ENCODE measurements at regions not wholly inside any gene's neighbourhood (a gene's known extent, or its start where the extent isn't known, plus 50 kb on each side); places are given as distances from the start of the nearest gene placed in this dataset.

GRCh38 chr15:81911022-81911971 is 134.5 kb downstream of the MEX3B start:
- DNase-seq (ENCODE audit: insufficient read length) (no peak), FAIRE-seq (no peak)
- TF ChIP-seq POLR2A (IDR thresholded peaks at IDR 0.05; ENCODE audit: low read depth, low read length) = no peak
- no peak for TF ChIP-seq TAF1 (IDR thresholded peaks at IDR 0.05; ENCODE audit: borderline replicate concordance, low read depth, low read length)
- TF ChIP-seq POLR2AphosphoS5 (IDR thresholded peaks at IDR 0.05; ENCODE audit: low read depth, low read length) = no peak

- FAIRE-seq (no peak), DNase-seq (ENCODE audit: insufficient read length) (no peak)
- TF ChIP-seq TAF1 (IDR thresholded peaks at IDR 0.05; ENCODE audit: borderline replicate concordance, low read depth, low read length) = no peak
- TF ChIP-seq POLR2AphosphoS5 (IDR thresholded peaks at IDR 0.05; ENCODE audit: low read depth, low read length) = no peak
- TF ChIP-seq POLR2A (IDR thresholded peaks at IDR 0.05; ENCODE audit: low read depth, low read length) = no peak
Observed at GRCh38 chr15:81910355-81911021, 135.3 kb downstream of the MEX3B start.

DNA sequence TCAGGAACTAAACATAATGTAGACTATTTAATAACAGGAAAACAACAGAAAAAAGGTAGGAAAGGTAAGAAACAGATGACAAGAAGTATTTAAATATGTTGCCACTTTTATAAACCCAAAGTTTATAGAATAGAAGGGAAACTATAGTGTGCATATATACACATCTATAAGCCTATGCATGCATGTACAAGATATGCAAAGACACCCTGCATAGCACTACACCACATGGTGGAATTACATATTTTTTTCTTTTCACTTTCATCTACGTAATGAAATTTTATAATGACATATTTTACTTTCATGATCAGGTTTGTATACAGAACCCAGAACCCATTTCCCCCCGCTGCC is 136.8 kb downstream of the MEX3B start:
- FAIRE-seq (no peak), DNase-seq (ENCODE audit: insufficient read length) (no peak)
- TF ChIP-seq TAF1 (IDR thresholded peaks at IDR 0.05; ENCODE audit: borderline replicate concordance, low read depth, low read length) = no peak
- no peak for TF ChIP-seq POLR2AphosphoS5 (IDR thresholded peaks at IDR 0.05; ENCODE audit: low read depth, low read length)
- no peak for TF ChIP-seq POLR2A (IDR thresholded peaks at IDR 0.05; ENCODE audit: low read depth, low read length)

DNA sequence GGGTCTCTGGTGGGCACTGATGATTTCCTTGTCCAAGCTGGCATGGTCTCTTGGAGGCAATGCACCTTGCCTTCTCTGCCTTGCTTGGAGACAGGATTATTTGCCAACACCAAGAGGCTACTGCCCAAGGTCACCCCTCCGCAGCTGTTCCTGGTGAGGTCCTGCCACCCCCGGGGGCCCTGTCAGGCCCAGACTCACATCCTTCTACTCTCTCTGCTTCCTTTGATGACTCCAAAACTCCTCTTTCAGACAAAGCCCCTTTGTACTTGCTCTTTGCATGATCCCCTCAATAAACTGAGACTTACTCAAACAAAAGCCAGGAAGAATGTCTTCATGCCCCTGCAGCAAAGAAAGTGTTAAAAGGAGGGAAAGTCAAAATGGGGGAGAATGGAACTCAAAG is 137.7 kb downstream of the MEX3B start:
- FAIRE-seq (no peak), DNase-seq (ENCODE audit: insufficient read length) (no peak)
- TF ChIP-seq TAF1 (IDR thresholded peaks at IDR 0.05; ENCODE audit: borderline replicate concordance, low read depth, low read length) (no peak), POLR2AphosphoS5 (IDR thresholded peaks at IDR 0.05; ENCODE audit: low read depth, low read length) (no peak), POLR2A (IDR thresholded peaks at IDR 0.05; ENCODE audit: low read depth, low read length) (no peak)

GRCh38 chr15:81907521-81907920 is 138.3 kb downstream of the MEX3B start:
- no peak for TF ChIP-seq POLR2AphosphoS5 (IDR thresholded peaks at IDR 0.05; ENCODE audit: low read depth, low read length)
- no peak for TF ChIP-seq POLR2A (IDR thresholded peaks at IDR 0.05; ENCODE audit: low read depth, low read length)
- no peak for TF ChIP-seq TAF1 (IDR thresholded peaks at IDR 0.05; ENCODE audit: borderline replicate concordance, low read depth, low read length)
- no peak for DNase-seq (ENCODE audit: insufficient read length)
- FAIRE-seq = no peak

DNA sequence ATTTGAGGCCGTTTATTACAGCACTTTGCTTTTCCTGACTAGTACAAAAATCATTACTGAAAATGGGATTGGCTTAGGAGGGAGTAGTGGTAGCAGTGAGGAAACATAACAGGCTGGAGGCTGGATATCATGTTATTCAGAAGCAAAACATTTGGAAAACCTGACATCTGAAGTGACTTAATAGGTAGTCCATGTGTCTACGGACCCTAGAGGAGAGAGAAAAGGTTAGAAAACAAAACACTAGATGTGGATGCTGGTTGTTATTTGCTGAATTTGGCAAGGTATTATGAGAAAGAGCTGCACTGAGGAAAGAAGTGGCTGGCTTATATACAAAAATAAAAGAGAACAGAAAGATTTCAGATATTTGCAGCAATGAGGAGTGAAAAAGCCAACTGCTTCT is 139.9 kb downstream of the MEX3B start:
- no peak for FAIRE-seq

DNA sequence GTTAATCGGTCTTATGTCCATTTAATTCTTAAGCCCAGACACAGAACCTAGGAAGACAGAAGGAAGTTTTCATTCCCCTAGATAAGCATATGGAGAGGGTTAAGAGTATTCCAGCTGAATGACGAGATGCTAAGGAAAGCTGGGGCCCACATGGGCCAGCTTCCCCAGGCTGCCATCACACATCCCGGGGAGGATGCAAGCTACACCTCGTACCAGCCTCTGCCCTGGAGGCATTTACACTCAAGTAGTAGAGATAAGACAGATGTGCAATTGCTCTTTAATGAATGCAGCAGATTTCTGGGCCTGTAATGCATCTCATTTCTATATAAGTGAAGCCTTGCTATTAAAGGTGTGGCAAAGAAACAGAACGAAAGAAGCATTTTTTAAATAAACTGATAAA is 144.5 kb downstream of the MEX3B start:
- no peak for DNase-seq (ENCODE audit: insufficient read length)
- TF ChIP-seq POLR2AphosphoS5 (IDR thresholded peaks at IDR 0.05; ENCODE audit: low read depth, low read length) (no peak), POLR2A (IDR thresholded peaks at IDR 0.05; ENCODE audit: low read depth, low read length) (no peak), TAF1 (IDR thresholded peaks at IDR 0.05; ENCODE audit: borderline replicate concordance, low read depth, low read length) (no peak)
- FAIRE-seq = no peak

More for the DNA sequence above, 139.9 kb downstream of the MEX3B start:
- no peak for TF ChIP-seq POLR2AphosphoS5 (IDR thresholded peaks at IDR 0.05; ENCODE audit: low read depth, low read length)
- no peak for TF ChIP-seq TAF1 (IDR thresholded peaks at IDR 0.05; ENCODE audit: borderline replicate concordance, low read depth, low read length)
- TF ChIP-seq POLR2A (IDR thresholded peaks at IDR 0.05; ENCODE audit: low read depth, low read length) = no peak
- no peak for DNase-seq (ENCODE audit: insufficient read length)

GRCh38 chr15:81899730-81900129 is 146.1 kb downstream of the MEX3B start:
- TF ChIP-seq POLR2AphosphoS5 (IDR thresholded peaks at IDR 0.05; ENCODE audit: low read depth, low read length) (no peak), POLR2A (IDR thresholded peaks at IDR 0.05; ENCODE audit: low read depth, low read length) (no peak), TAF1 (IDR thresholded peaks at IDR 0.05; ENCODE audit: borderline replicate concordance, low read depth, low read length) (no peak)
- DNase-seq (ENCODE audit: insufficient read length) (no peak), FAIRE-seq (no peak)

DNA sequence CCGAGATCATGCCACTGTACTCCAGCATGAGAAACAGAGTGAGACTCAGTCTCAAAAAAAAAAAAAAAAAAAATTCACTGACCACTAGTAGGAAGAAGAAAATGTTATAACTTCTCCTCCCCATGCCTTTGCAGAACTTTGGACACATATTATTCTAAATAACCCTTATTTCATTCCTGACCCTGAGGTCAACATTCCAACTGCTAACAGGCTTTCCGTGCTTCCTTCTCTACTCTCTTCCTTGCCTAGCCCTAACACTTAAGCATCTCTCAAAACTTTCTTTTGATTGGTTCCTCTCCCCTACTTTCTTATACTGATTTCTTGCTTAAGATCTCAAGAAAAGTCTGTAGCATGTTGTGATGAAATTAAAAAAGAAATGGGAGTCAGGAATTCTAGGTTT is 146.8 kb downstream of the MEX3B start:
- FAIRE-seq = no peak
- no peak for DNase-seq (ENCODE audit: insufficient read length)
- no peak for TF ChIP-seq POLR2AphosphoS5 (IDR thresholded peaks at IDR 0.05; ENCODE audit: low read depth, low read length)
- TF ChIP-seq TAF1 (IDR thresholded peaks at IDR 0.05; ENCODE audit: borderline replicate concordance, low read depth, low read length) = no peak
- TF ChIP-seq POLR2A (IDR thresholded peaks at IDR 0.05; ENCODE audit: low read depth, low read length) = no peak

- TF ChIP-seq POLR2AphosphoS5 (IDR thresholded peaks at IDR 0.05; ENCODE audit: low read depth, low read length) = no peak
- TF ChIP-seq TAF1 (IDR thresholded peaks at IDR 0.05; ENCODE audit: borderline replicate concordance, low read depth, low read length) = no peak
- TF ChIP-seq POLR2A (IDR thresholded peaks at IDR 0.05; ENCODE audit: low read depth, low read length) = no peak
- no peak for FAIRE-seq
- DNase-seq (ENCODE audit: insufficient read length) = no peak
Observed at GRCh38 chr15:81897057-81897677, 148.7 kb downstream of the MEX3B start.

GRCh38 chr15:81896356-81896755 is 149.5 kb downstream of the MEX3B start:
- no peak for TF ChIP-seq POLR2AphosphoS5 (IDR thresholded peaks at IDR 0.05; ENCODE audit: low read depth, low read length)
- no peak for TF ChIP-seq POLR2A (IDR thresholded peaks at IDR 0.05; ENCODE audit: low read depth, low read length)
- TF ChIP-seq TAF1 (IDR thresholded peaks at IDR 0.05; ENCODE audit: borderline replicate concordance, low read depth, low read length) = no peak
- no peak for DNase-seq (ENCODE audit: insufficient read length)

More at GRCh38 chr15:81896356-81896755, 149.5 kb downstream of the MEX3B start:
- no peak for FAIRE-seq
